Hepatocyte (in vitro differentiated cells): ENCODE measurements at regions not wholly inside any gene's neighbourhood (a gene's known extent, or its start where the extent isn't known, plus 50 kb on each side); places are given as distances from the start of the nearest gene placed in this dataset.

ENCODE experiments used
- EZH2 ChIP-seq: fragments of 200-600 bp; sonication (generic); IDR thresholded peaks from 2 replicates; pipeline ENCODE4 v1.6.1; 2016; ENCODE audit warnings: antibody characterized with exemption, mild to moderate bottlenecking, borderline replicate concordance
- EZH2phosphoT487 ChIP-seq: fragments of 200-600 bp; sonication (generic); IDR thresholded peaks from one replicate; pipeline ENCODE4 v1.6.1; 2018; ENCODE audit warnings: antibody characterized with exemption, mild to moderate bottlenecking, low read depth, moderate library complexity; ENCODE audit not compliant: unreplicated experiment, severe bottlenecking
- TF ChIP-seq, protein P1 (sequence below): fragments of 200-600 bp; sonication (generic); IDR thresholded peaks from 2 replicates; pipeline ENCODE4 v1.5.1; 2016; ENCODE audit warnings: antibody characterized with exemption, mild to moderate bottlenecking; ENCODE audit not compliant: poor library complexity

DNA sequence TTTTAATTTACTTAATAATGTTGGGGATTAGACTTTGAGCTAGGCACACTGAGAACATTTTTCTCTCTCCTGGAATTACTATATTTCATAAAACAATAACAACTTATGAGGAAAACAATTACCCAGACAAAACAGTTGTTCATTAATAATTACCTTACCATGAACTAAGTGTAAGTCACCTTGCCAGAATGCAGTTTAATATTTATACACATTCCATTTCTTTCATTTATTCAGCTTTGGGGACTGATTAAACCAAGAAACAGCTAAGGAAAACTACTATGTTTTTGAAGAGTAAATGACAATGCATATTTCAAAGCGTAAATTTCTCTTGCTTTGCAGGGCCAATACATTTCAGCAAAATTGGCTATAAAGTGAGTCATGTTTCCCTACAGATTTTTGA lies 616.2 kb downstream of the PRELID2 start:
- TF ChIP-seq, protein P1, sequence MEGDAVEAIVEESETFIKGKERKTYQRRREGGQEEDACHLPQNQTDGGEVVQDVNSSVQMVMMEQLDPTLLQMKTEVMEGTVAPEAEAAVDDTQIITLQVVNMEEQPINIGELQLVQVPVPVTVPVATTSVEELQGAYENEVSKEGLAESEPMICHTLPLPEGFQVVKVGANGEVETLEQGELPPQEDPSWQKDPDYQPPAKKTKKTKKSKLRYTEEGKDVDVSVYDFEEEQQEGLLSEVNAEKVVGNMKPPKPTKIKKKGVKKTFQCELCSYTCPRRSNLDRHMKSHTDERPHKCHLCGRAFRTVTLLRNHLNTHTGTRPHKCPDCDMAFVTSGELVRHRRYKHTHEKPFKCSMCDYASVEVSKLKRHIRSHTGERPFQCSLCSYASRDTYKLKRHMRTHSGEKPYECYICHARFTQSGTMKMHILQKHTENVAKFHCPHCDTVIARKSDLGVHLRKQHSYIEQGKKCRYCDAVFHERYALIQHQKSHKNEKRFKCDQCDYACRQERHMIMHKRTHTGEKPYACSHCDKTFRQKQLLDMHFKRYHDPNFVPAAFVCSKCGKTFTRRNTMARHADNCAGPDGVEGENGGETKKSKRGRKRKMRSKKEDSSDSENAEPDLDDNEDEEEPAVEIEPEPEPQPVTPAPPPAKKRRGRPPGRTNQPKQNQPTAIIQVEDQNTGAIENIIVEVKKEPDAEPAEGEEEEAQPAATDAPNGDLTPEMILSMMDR, result no peak
- TF ChIP-seq EZH2 (no peak), EZH2phosphoT487 (no peak)
